AG10803 (cell line): ENCODE measurements at regions not wholly inside any gene's neighbourhood (a gene's known extent, or its start where the extent isn't known, plus 50 kb on each side); places are given as distances from the start of the nearest gene placed in this dataset.
A peak's percentile ranks its signal among the peaks of the same experiment; 100 is the strongest.

Source experiments
- DNase-seq: peaks from one replicate; pipeline ENCODE4 v3.0.0; 2010; ENCODE audit warnings: low read depth
- H3K4me3 ChIP-seq: 2 replicates; pipeline ENCODE4 v1.5.1; 2011; ENCODE audit warnings: mild to moderate bottlenecking, low read length, control low read depth
- CTCF ChIP-seq: conservative IDR thresholded peaks from 2 replicates; pipeline ENCODE4 v1.5.1; 2011; ENCODE audit warnings: mild to moderate bottlenecking, low read length, control low read depth, inconsistent platforms

DNA sequence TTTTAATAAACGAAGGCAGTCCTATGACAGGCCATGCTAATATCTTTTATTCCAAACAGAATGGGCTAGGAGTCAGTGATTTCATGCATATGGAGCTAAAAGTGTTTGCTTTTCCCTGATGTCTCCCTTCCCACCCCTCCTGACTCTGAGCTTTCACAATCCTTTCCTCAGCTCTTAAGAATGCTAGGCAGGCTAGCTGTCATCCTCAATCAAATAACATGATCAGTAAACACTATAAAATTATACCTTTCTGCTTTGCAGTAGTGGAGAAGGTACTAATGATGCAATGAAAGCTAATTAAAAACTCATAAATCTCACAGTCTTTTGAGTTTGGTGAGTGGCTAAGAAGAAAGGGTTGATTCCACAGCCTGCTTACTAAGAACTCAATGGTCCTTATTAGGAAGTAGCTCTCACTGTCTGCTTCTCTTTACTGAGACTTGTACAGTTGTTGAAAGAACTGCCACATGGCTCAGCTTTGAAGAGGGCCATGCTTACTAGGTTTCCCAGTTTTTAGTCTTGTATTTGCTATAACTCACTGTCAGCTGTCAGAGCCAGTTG lies 250.9 kb upstream of the JAG1 start:
- TF ChIP-seq CTCF, result no peak
- peak; percentile 95 for DNase-seq
- no peak overlapping the region for H3K4me3 ChIP-seq

DNA sequence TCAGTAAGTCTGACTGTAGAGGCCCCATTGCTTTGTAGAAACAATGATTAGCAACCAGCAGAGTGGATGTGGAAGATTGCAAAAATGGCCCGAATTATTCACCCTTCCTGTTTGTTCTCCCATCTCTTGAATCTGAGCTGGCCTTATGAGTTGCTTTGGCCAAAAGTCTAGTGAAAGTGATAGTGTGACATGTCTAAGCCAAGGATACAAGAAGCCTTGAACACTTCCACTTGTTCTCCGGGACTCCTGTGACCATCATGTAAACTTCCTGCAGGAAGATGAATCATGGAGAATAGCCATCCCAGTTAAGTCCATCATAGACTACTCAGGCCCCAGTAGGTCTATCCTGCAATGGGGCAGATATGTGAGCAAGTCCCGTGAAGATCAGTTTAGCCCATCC lies 252.0 kb upstream of the JAG1 start:
- no peak for DNase-seq
- TF ChIP-seq CTCF, result no peak
- no peak overlapping the region for H3K4me3 ChIP-seq

DNA sequence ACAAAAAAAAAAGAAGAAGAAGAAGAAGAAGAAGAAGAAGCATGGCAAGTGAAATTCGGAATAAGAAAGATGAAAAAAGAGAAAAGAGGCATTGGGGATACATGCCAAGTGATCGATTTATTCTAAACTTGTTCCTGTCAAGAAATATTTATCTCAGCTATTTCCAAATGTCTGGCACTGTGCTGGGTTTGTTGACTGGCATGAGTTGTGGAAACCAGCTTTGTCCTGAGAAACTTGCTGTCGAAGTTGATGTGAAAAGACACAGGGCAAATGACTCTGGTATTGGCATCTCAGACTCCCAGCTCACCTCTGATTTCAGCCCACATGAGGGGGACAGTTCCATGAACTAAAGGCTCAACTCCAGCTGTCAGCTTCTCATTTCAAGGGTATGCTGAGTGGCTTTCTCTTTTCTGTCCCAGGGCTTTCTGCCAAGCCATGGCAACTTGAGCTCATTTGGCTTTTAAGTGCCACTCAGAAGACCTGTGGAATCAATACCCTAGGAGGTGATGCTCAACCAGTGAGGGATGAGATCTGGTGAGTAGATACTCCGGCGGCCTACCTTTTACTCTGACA lies 253.3 kb upstream of the JAG1 start:
- H3K4me3 ChIP-seq, result no peak overlapping the region
- TF ChIP-seq CTCF, result no peak
- no peak for DNase-seq

DNA sequence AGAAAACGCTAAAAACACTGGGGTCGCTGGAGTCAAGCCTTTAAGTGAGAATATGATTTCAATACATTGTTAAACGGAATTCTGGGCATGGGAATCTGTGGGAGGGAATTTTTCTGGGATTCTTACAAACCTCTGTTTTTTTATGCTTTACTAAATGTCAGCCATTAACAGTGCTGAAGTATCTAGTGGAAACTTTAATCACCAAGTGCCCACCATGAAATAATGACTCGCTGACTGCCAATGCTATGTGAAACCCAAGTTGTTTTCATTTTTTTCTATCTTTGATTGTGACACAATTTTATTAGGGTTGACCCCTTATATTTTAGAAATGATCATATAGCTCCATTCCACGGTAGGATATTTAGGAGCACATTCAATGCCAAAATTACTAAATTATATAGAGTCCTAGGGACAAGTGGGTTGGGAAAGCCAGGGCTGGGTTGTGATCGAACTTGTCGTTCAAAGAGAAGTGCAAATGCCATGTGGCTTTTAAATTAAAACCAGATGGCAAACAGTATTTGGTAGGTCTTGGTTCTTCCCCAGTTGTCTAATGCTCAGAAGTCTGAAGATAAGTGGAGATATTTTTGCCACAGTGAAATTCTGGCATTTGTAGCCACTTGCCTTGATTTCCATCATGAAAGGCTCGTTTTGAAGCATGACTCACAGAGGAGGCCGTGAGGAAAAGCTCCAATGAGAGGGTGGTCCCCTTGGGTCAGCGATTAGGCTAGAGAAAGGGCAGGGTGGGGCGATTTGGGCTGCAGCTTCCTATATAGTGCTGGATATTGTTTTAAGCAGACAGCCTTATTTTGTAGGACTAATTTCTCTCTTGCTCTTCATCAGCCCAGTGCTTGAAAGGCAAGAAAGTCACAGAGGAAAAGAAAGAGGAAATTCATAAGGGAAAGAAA lies 254.4 kb upstream of the JAG1 start:
- no peak for TF ChIP-seq CTCF

GRCh38 chr20:10928841-10929421 lies 255.1 kb upstream of the JAG1 start:
- H3K4me3 ChIP-seq, result no peak overlapping the region
- TF ChIP-seq CTCF, result no peak
- no peak for DNase-seq

More for the DNA sequence above, 254.4 kb upstream of the JAG1 start:
- no peak for DNase-seq
- H3K4me3 ChIP-seq, result no peak overlapping the region

DNA sequence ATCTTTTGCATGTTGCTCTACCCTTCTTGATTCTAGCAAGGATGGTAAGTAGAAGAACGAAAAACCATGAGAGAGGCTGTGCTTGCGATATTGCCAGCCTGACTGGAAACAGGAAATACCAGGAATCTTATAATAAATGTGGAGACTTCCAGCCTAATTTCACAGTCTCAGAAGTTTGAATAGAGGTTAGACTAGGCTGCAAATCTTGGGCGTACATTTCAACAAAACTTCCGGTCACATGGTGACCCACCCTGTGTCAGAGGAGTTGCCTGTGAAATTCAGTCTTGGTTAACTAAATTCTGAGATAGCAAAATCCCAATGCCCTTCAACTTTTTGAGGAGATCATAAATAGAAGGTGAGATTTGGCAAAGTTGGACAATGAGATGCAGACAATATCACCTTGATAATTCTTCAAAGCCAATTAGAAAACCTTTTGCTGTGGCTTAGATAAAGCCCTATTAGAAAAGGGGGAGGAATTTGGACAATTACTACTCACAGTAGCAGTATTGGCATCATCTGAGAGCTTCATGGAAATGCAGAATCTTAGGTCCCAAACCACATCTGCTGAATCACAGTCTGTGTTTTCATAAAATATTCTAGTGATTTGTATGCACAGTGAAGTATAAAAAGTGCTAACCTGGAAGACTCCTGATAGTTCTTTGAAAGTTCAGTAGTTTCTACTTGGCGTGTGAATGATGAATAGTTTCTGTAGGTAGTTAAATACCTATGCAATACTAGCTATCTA lies 262.0 kb upstream of the JAG1 start:
- no peak for DNase-seq
- no peak for TF ChIP-seq CTCF
- H3K4me3 ChIP-seq, result no peak overlapping the region
